GM19023 (cell line): ENCODE measurements at regions not wholly inside any gene's neighbourhood (a gene's known extent, or its start where the extent isn't known, plus 50 kb on each side); places are given as distances from the start of the nearest gene placed in this dataset.

Source experiments
- ATAC-seq: cut with Tn5 transposase; IDR thresholded peaks from one replicate; pipeline ENCODE4 v1.9.1; 2021; ENCODE audit warnings: mild to moderate bottlenecking, moderate library complexity; ENCODE audit not compliant: unreplicated experiment

DNA sequence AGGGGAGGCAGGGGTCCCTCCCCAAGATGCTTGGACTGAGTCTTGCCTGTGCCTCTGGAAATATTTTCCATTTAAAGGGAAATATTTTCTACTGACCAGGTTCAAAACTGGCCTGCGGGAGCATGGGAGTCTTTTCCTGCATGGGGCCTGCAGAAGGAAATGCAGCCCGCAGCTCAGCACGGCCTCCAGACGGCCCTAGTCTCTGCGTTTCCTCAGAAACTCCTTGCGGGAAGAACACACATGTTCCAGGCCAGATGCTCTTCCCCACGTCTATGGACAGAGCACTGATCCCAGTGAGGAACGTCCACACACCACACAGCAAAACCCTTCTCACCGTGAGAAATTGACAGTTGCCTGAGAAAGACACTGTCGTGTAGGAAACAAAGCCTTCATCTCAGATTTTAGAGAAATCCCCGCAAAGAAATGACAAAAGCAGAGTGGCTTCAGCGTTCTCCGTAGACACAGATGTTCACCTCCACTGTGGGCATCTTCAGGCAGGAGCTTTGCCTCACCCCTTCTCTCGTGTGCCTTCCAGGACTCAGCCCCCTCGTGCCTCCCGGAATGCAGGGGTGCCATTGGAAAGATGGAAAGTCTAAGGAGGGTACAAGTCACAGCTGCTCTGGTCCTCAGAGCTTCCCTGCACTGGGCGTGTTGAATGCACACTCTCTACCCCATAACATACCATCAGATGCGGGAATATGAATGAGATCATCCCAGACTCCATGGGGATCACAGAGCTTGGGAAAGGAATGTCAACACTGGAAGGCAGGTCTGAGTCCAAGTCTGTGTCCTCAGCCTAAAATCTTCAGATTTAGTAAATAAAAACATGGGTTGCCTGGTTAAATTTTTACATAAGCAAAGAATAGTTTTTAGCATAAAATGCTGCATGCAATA is 438.7 kb upstream of the SALL3 start:
- ATAC-seq = no peak

DNA sequence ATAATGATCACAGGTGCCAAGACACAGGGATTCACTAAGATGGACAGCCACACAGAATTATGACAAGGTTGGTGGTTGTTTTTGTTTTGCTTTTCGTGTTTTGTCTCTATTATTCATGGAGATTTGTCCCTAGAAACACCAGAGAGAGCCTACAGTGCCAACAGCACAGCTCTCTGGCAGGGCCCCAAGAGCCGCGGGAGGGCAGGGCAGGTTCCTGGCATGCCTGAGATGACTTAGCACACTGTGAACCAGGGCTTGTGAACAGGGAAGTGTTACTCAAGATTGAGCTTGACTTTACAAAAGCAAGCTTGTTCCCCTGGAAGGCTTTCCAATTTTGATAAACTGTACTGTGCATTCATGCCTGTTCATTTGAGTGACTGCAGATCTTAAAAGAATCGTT is 437.4 kb upstream of the SALL3 start:
- ATAC-seq = no peak

DNA sequence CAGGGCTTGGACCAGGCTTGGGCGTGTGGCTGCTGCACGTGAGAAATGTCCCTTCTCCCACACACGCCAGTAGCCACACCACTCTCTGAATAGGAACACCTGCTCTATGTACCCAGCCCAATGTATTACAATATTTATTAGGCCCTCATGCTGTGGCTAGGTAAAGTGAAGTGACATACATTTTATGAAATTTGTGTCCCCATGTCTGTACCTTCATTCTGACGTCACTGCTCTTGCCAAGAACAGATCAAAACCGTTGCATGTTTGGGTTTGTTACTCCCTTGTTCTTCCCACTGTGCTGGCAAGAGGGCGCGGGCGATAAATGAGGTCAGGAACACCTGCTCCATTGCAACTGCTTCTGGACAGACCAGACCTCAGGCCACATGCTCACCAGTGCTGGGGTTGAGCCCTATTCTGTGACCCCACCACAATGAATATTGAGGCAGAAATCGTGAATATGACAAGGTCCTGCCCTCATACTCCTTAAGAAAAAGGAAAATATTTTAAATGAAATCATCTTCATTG is 436.4 kb upstream of the SALL3 start:
- ATAC-seq = no peak

DNA sequence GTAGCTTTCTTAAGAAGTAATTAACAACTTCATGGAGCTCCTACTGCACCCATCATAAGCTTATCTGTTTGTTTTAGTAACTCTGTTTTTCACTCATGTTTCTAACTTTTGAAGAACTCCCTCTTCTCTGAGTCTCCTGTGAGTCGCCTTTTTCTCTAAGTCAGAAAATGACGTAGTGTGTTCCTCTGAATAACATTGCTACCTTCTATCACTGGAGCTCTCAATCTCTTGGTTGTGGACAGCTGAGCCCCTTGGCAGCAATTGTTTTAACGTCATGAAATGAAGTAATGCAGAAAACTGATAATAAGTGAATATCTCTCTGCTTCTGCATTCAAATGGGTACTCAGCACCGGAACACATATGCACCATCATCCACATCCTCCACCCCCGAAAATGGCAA is 433.3 kb upstream of the SALL3 start:
- ATAC-seq = no peak

DNA sequence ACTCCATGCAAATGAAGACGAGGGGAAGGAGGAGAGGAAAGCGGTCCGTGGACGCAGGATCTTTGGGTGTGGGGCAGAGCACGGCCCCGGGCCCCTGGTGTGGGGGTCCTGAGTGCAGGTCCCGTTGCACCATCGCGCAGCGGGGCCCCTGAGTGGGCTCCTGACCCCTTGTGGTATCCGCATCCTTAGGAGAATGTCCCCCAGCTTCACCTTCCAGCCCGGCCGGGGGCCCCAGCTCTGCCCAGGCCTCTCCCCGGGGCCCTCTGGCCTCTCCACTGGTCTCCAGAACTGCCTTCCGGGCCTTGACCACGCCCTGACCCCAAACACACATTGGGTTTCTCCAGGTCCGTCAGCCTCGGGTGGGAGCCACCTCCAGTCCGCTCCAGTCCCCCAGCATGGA is 431.8 kb upstream of the SALL3 start:
- ATAC-seq = no peak

DNA sequence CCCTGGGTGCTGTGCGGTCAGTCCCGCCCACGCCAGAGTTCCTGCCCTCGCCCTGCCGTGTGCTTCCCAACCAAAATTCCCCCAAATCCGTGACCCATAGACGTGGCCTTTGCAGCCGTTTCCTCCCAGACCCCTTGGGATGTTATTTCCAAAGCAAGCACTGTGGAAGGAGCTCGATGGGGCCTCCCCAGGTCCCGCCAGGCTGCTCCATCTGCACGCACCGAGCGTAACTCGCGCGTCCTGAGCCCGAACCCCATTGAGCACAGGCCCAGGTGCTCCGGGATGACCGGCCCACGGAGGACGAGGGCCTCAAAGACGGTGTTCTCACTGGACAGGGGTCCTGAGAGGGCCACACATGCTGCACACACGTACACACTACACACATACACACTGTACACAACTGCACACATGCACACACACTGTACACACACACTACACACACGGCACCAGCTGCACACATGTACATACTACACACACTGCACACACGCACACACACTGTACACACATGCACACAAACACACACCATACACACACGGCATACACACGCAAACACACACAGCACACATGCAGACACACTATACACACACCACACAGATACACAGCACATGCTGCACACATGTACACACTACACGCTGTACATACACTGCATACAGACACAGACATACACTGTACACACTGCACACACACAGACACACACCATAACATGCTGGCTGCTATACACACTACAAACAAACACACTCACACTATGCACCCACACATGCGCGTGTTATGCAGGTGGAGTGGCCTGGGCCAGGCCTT is 431.2 kb upstream of the SALL3 start:
- no peak for ATAC-seq

DNA sequence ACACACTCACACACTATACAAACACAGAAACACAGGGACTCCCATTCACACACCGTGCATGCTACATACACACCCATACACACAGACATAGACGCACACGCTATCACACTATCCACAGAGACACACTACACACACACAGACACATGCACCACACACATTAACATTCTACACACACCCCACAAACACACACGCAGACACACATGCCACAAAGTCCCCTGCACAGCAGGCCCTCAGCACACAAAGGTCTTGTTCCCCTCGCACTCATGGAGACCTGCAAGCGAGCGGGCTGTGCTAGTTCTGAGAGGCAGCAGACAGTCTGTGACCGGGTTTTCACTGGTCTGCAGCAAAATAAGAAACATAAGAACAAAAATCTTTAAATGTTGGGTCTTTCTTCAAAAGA is 429.6 kb upstream of the SALL3 start:
- no peak for ATAC-seq

DNA sequence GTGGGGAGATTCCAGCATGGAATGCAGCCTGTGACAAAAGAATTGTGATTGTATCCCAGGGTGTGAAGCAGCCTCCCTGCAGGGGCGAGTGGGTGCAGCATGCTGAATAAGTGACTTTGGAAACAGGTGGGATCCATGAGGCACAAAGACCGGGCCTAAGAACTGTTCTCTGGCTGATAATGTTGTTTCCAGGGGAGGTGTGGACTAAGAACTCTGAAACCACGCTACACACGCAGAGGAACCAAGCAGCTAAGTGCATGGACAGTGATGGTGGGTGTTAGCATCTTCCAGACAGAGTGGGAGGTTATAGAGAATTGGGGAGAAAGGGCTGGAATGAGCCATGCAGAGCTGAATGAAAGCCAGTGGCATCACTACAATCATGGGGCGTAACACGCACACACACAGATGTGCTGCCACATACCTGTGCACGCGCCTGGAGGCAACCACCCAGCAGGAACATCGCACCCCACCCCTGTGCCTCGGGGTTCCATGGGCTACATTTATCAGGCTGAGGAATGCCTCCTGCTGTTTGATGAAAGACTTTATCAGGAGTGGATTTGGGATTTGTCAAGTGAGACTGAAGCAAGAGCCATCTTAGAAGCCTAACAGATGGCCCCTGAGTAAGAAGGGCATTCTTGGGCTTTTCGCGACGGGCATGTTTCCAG is 424.5 kb upstream of the SALL3 start:
- no peak for ATAC-seq

DNA sequence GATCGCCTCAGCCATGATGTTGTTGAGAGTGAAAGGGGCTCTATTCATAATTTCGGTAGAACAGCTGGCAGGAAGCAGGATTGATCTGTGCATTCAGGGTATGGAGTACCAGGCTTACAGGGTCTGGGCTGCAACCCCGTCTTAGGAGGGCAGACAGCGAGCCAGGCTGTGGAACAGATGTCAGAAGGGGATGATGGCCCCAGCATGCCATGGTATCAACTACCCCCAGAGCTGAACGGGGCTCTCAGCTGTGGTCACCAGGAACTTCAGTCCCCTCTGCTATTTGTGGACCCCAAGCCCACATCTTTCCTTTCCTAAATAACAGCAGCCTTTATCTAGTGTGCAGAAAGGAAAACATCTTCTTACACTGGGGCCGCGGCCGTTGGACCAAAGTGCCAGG is 422.2 kb upstream of the SALL3 start:
- no peak for ATAC-seq

DNA sequence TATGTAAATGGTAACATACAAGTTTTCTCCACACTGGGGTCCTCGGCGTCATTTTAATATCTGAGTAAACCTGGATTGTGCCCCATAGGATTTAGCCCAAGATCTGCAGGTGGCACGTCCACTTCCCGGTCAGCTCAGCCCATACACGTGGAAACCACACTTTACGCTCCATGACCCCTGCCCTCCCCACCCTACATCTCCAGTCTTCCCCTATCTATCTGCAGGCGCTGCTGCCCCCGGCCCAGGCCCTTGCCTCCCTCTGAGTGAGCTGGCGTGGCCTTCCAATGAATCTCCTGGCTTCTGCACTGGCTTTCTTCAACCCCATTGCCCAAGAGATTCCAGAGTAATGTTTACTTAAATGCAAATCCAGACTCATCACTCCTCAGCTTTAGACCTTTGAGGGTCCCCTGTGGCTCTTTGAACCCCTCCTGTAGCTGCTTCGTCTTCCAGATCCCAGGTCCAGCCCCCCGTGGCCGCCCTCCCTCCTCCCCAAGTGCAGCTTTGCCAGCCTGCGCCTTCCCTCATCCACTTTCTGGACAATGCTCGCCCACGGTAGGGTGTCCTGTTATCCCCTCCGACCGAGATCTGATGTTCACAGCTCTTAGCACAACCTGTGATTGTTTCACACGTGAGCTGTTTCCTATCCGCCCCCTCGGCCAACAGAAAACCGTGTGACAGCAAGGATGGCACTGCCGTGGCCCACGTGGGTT is 421.4 kb upstream of the SALL3 start:
- no peak for ATAC-seq

DNA sequence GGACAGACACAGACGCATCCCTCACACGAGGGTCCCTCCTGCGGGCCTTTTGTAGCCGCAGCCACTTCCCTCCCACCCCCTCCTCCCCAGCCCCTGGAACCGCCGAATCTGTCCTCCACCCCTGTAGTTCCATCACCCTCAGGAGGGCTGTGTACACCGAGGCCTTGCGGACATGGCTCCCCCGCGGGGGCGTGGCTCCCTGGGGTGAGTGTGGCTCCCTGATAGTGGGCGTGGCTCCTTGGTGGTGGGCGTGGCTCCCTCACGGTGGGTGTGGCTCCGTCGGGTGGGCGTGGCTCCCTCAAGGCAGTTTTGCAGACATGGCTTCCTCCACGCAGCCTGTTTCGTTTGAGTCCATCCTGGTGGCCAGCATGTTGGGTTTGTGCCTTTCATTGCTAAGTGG is 420.7 kb upstream of the SALL3 start:
- no peak for ATAC-seq

DNA sequence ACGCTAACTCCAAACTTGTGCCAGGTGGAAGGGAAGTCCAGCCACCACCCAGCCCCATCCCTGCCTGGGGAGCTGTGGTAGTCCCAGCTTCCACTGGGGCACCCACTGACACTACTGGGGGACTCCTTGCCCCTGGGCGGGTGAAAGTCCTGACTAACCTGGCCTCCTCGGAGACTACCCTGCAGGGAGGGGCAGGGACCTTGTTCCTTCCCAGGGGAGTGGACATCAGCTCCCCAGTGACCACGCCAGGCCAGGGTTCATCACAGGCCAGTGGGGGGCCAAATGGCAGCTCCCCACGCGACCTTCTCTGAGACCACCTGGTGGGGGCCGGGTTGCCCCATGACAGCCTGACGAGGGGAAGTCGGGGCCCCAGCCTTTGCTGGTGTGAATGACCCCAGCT is 420.0 kb upstream of the SALL3 start:
- no peak for ATAC-seq

DNA sequence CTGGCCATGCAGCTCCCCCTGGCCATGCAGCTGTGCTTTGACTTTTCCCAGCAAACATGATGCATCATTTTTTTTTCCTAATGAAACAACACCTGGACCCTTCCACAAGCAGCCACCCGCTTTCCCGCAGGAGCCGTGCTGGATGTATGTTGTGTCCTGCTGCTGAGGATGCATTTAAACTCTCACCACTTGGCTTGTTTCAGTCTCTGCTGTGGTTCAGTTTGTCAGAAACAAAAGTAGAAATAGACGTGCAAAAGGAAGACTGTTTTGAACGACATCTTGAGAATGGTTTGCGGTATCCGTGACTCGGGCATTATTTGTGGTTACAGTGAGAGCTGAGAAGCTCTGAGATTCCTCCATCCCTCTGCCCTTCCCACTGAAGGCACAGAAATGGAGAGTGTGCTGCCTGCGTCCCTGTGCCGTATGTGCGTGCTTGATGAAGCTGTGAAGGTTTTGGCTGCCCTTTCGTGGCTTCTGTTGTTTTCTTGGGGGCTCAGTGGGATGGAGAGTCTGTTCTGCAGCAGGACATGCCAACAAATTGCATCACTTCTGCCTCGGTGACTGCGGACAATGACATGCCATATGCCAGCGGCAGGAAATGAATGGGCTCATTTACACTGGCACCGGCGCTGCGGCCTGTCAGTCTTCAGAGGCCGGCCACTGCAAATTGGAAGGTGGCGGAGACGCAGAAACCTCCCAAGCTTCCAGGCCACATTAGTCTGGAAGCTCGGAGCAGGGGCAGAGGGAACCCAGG is 417.7 kb upstream of the SALL3 start:
- ATAC-seq = no peak

DNA sequence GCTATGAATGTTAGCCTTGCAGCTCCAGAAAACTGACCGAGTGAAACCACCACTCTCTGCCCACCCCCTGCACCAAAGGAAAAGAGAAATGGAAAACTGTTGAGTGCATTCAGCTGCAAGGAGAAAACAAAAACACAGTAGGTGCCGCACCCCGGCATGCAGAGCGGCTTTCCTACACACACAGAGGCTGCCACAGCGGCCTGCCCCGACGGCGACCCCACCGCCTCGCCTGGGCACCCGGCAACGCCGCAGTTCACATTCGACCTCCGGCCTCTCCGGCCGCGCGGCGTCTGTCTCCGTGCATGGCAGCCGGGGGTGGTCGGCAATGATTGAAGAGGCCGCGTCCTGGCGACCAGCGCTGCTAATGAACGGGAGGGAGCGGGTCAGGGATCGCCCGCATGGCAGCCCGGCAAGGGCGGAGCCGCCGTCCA is 417.1 kb upstream of the SALL3 start:
- ATAC-seq = no peak

DNA sequence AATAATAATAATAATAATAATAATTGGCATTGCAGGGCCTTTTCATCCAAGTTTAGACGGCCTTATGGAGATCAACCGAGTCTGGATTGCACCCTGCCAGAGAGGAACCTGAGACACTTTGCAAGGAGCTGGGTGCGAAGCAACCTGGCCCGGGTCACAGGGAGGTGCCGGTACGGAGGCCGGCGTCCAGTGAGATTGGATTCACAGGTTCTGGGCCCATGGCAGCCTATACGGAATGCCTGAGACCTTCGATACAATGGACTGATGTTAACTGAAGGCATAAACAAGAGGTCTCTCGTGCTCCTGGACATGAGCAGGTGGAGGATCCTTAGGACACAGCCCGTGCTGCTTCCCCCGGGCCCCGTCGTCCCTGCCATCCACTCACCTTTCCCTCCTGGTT is 416.5 kb upstream of the SALL3 start:
- ATAC-seq = no peak

DNA sequence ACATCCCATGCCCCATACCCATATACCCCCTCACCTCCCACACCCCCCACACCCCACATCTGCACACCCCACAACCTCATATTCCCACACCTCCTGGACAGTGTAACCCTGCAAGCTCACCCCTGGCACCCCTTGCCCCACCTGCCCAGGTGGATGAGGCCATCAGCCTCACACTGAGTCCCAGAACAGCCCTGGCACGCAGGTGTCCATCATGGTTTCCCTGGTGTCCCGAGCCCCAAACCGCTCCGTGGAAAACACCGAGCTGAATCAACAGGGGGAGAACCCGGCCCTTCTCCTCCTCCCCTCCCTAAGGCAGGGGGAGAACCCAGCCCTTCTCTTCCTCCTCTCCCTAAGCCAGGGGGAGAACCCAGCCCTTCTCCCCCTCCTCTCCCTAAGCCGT is 415.6 kb upstream of the SALL3 start:
- no peak for ATAC-seq

DNA sequence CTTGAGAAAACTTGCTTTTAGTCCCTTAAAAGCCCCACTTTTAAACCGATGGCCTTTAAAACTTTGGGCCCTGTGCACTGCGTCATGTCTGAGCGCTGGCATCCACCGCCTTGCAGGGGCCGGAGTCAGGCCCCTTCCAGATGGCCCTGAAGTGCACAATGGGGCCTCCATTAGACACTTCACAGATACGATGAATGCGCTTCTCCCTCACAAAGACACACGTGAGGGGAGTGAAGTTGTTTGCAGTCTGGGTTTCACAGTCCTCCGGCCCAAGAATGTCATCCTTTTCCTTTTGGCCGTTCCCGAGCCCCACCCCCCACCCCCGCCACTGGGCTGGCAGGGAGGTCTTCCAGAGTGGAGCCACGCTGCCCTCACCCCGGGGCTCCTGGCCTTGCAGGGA is 415.1 kb upstream of the SALL3 start:
- ATAC-seq = no peak

DNA sequence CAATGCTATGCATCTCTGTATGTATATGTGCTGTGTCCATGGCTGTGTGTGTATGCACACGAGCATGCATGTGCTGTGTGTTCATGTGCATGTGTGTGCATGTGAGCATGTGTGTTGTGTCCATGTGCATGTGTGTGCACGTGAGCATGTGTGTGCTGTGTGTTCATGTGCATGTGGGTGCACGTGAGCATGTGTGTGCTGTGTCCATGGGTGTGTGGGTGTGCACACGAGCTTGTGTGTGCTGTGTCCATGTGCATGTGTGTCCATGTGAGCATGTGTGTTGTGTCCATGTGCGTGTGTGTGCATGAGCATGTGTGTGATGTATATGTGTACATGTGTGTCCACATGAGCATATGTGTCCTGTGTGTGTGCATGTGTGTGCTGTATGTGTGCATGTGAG is 414.4 kb upstream of the SALL3 start:
- no peak for ATAC-seq

DNA sequence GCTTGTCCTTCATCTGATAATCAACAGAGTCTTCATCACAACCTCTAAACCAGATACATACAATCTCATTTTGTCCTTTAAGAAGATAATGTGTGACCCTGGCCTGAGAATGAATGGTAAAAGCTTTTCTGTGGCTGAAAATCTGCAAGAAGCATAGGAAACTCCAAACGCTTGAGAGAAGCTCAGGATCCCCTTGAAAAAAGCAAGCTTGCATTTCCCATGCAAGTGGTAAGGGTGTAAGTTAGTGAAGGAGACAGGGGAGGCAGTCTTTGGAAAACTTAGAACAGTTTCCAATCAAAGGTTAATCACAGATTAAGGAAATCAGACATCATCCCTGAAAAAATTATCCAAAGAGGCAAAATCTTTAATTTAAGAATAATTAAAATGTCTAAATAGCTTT is 413.6 kb upstream of the SALL3 start:
- no peak for ATAC-seq

DNA sequence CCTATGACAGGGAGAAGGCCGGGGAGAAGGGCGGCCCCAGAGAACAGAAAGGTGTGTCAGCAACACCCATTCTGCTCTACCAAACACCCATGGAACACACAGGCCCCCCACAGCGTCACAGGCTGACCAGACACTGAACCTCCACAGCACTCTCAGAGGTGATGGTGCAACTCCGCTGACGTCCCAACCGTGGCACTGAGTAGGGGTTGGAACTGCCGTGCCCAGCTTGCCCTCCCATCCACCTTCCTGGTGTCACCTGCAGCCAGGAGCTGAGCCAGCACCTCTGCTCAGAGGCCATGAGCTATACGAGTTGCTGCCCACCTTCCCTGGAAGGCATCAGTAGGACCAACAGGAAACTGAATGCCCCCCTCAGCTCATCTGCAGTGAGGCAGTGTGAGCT is 412.9 kb upstream of the SALL3 start:
- no peak for ATAC-seq
